ENCODE measurements at regions not wholly inside any gene's neighbourhood (a gene's known extent, or its start where the extent isn't known, plus 50 kb on each side); places are given as distances from the start of the nearest gene placed in this dataset.
"Not testable (repeated sequence)": the region's sequence is repeated elsewhere in the genome, so short reads cannot be mapped to it uniquely, and the experiment has no call there.

DNA sequence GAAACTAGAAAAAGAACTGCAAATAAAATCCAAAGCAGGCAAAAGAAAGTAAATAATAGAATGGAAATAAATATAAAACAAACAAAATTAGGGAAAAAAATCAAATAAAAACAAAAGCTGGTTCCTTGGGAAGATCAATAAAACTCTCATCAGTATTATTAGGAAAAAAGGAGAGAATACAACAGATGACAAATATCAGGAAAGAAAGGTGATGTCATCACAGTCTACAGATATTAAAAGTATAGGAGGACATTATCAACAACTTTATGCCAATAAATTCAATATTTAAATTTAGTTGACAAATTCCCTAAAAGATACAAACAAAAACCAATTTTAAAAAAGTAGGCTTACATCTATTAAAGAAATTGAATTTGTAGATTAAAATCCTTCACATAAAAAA, 107.4 kb upstream of the FOXN3 start:
- Histone ChIP-seq H2AFZ (ENCODE audit: low read length, unreplicated experiment) (no peak overlapping the region), H3K27me3 (ENCODE audit: insufficient read depth, low read length) (no peaks in the 10 kb centered on the region), H3K4me1 (ENCODE audit: control insufficient read depth, insufficient read depth, low read length, unreplicated experiment) (no peaks in the 10 kb centered on the region), H3K36me3 (ENCODE audit: insufficient read depth, low read length) (peaks cover 5% of the 10 kb centered on the region; the same call in 1 of the 2 replicates), H3K4me3 (ENCODE audit: low read depth, low read length) (no peak overlapping the region), H3K79me2 (ENCODE audit: control insufficient read depth, insufficient read depth, low read length, unreplicated experiment) (no peaks in the 10 kb centered on the region), H3K27ac (ENCODE audit: low read depth, low read length) (no peak overlapping the region)

DNA sequence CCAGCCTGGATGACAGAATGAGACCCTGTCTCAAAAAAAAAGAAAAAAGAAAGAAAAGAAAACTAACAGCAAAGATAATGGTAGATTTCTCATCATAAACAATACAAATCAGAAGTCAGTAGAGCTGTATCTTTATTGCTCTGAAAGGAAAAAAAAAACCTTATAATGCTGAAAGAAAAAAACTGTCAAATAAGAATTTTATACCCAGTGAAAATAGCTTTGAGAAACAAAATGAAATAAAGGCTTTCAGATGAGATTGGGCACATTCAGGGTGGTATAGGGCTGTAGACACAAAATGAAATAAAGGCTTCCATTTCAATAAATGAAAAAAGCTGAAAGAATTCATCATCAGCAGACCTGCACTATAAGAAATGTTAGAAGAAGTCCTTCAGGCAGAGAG, 105.0 kb upstream of the FOXN3 start:
- Histone ChIP-seq H3K36me3 (ENCODE audit: insufficient read depth, low read length) (peaks cover 5% of the 10 kb centered on the region; the same call in 1 of the 2 replicates), H3K27me3 (ENCODE audit: insufficient read depth, low read length) (no peaks in the 10 kb centered on the region), H3K4me1 (ENCODE audit: control insufficient read depth, insufficient read depth, low read length, unreplicated experiment) (no peaks in the 10 kb centered on the region), H3K27ac (ENCODE audit: low read depth, low read length) (no peak overlapping the region), H3K79me2 (ENCODE audit: control insufficient read depth, insufficient read depth, low read length, unreplicated experiment) (no peaks in the 10 kb centered on the region), H3K4me3 (ENCODE audit: low read depth, low read length) (no peak overlapping the region), H2AFZ (ENCODE audit: low read length, unreplicated experiment) (no peak overlapping the region)

DNA sequence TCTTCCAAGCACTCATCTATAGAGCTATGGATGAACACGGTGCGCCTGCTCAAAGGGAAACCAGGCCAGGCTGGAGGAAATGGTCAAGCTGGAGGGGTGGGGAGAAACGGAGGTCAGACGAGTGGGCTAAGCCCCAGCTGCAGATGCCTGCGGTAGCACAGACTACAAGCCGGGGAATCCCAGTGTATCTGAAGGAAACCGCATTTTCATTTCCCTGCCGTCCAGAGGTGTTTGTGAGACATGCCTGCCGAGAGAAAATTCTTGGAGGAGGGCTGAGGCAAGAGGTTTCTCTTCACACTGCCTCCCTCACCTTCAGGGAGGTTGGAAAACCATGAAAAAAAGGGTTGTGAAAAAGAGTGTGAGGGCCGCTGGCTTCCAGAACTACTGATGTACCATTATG, 102.0 kb upstream of the FOXN3 start:
- Histone ChIP-seq H3K4me1 (ENCODE audit: control insufficient read depth, insufficient read depth, low read length, unreplicated experiment) (no peaks in the 10 kb centered on the region), H3K27me3 (ENCODE audit: insufficient read depth, low read length) (no peaks in the 10 kb centered on the region), H2AFZ (ENCODE audit: low read length, unreplicated experiment) (no peak overlapping the region), H3K4me3 (ENCODE audit: low read depth, low read length) (no peak overlapping the region), H3K27ac (ENCODE audit: low read depth, low read length) (no peak overlapping the region), H3K36me3 (ENCODE audit: insufficient read depth, low read length) (peaks cover 5% of the 10 kb centered on the region; the same call in 1 of the 2 replicates), H3K79me2 (ENCODE audit: control insufficient read depth, insufficient read depth, low read length, unreplicated experiment) (no peaks in the 10 kb centered on the region)

DNA sequence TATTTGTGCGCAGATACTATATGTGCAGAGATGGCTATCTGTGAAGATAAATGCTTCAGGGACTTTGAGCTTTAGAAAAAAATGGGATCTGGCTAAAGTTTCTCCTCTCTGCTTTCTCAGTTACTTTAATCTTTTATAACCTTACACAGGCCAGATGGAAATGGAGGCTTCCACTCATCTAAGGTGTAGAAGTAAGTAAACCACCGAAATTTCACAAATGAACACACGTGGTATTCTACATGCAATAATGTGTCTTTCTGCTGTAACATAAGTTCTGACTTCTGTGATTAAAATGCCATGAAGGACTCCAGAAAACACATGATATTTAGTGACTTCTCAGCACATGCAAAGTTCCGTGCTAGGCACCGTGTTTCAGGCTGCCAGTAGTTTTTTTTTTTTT, 99.1 kb upstream of the FOXN3 start:
- H3K27ac ChIP-seq (ENCODE audit: low read depth, low read length): no peak overlapping the region
- H2AFZ ChIP-seq (ENCODE audit: low read length, unreplicated experiment): no peak overlapping the region
- no peaks in the 10 kb centered on the region for H3K27me3 ChIP-seq (ENCODE audit: insufficient read depth, low read length)
- no peaks in the 10 kb centered on the region for H3K4me1 ChIP-seq (ENCODE audit: control insufficient read depth, insufficient read depth, low read length, unreplicated experiment)
- no peaks in the 10 kb centered on the region; the same call in 1 of the 2 replicates for H3K36me3 ChIP-seq (ENCODE audit: insufficient read depth, low read length)
- no peaks in the 10 kb centered on the region for H3K79me2 ChIP-seq (ENCODE audit: control insufficient read depth, insufficient read depth, low read length, unreplicated experiment)
- H3K4me3 ChIP-seq (ENCODE audit: low read depth, low read length): no peak overlapping the region

DNA sequence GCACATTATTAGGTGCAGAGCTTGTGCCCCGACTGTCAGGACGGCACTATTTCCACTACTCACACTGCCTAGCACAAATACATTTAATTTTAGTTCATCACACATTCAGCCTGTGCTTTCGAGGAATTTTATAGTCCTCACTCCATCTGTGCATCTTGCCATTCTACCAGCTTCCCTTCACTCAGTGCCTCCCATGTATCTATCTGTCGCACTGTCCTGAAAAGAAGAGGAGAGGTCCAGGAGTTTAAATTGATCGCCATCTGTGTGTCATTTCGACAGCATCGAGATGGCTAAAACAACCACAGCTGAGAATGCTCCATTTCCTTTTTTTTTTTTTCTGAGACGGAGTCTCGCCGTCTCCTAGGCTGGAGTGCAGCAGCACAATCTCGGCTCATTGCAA, 97.6 kb upstream of the FOXN3 start:
- Histone ChIP-seq H2AFZ (ENCODE audit: low read length, unreplicated experiment) (no peak overlapping the region), H3K36me3 (ENCODE audit: insufficient read depth, low read length) (no peaks in the 10 kb centered on the region), H3K79me2 (ENCODE audit: control insufficient read depth, insufficient read depth, low read length, unreplicated experiment) (no peaks in the 10 kb centered on the region), H3K4me1 (ENCODE audit: control insufficient read depth, insufficient read depth, low read length, unreplicated experiment) (peaks cover 5% of the 10 kb centered on the region), H3K27ac (ENCODE audit: low read depth, low read length) (no peak overlapping the region), H3K27me3 (ENCODE audit: insufficient read depth, low read length) (no peaks in the 10 kb centered on the region), H3K4me3 (ENCODE audit: low read depth, low read length) (no peak overlapping the region)

DNA sequence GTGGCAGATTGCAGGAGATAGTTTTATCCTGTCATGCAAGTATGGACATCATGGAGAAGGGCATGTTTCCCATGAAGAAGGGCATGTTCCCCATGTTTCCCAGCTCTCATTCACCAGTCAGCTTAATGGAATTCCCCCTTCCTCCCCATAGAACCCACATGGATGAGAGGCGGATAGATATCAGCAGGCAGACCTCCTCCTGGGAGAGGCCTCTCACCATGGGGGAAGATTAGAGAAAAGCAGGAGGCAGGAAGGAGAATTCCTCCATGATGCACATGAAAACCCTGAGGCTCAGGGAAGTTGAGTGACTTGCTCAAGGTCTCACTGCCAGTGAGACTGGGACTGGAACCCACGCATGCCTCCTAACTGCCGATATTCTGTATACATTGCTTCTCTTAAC, 92.9 kb upstream of the FOXN3 start:
- Histone ChIP-seq H3K4me3 (ENCODE audit: low read depth, low read length) (no peak overlapping the region), H3K4me1 (ENCODE audit: control insufficient read depth, insufficient read depth, low read length, unreplicated experiment) (peaks cover 30% of the 10 kb centered on the region), H3K36me3 (ENCODE audit: insufficient read depth, low read length) (no peaks in the 10 kb centered on the region), H3K27me3 (ENCODE audit: insufficient read depth, low read length) (no peaks in the 10 kb centered on the region), H2AFZ (ENCODE audit: low read length, unreplicated experiment) (no peak overlapping the region), H3K27ac (ENCODE audit: low read depth, low read length) (no peak overlapping the region), H3K79me2 (ENCODE audit: control insufficient read depth, insufficient read depth, low read length, unreplicated experiment) (no peaks in the 10 kb centered on the region)

DNA sequence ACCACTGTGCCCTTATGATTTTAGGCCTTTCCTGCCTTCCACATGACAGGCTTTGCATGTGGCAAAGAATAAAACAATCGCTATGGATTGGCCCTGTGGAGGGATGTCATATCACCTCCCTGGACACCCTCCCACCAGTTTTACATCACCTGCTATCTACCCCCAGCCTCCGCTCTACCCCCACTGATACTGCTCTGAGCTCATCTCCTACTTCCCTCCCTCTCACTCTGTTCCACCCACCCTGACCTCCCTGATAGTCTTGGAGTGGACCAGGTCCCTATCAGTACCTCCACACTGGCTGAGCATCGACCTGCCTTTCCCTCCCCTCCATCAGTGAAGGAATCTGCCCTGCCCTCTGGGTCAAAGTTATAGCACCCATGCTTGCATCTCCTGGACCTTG, 91.8 kb upstream of the FOXN3 start:
- Histone ChIP-seq H3K79me2 (ENCODE audit: control insufficient read depth, insufficient read depth, low read length, unreplicated experiment) (no peaks in the 10 kb centered on the region), H3K4me1 (ENCODE audit: control insufficient read depth, insufficient read depth, low read length, unreplicated experiment) (peaks cover 40% of the 10 kb centered on the region), H3K4me3 (ENCODE audit: low read depth, low read length) (no peak overlapping the region), H3K27ac (ENCODE audit: low read depth, low read length) (0 out of 2 replicates have a peak overlapping the region, but pooled peaks have one; percentile 67), H3K27me3 (ENCODE audit: insufficient read depth, low read length) (no peaks in the 10 kb centered on the region), H3K36me3 (ENCODE audit: insufficient read depth, low read length) (no peaks in the 10 kb centered on the region), H2AFZ (ENCODE audit: low read length, unreplicated experiment) (no peak overlapping the region)

DNA sequence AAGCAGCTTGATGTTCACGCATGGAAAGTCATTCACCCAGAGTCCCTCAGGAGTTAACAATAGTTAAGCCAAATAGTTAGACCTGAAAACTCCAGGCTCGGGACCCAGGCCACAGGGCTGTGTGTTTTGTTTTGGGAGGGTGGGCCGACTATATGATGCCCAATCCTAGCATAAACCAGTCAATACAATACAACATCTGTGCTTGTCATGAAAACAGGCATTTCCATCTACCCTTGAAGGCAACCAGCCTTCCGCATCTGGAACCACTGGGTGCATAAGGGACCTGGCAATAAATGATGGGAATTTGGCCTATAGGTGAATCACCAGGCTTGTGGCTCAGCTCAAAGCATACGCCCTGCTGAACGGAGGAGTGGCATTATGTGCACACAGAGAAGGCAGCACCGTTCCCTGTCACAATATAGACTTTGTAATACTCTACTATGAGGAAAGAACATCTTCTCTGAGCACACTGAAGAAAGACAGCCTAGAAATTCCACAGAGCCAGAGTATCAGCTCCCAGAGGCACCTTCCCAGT, 91.0 kb upstream of the FOXN3 start:
- Histone ChIP-seq H2AFZ (ENCODE audit: low read length, unreplicated experiment) (no peak overlapping the region), H3K27me3 (ENCODE audit: insufficient read depth, low read length) (no peaks in the 10 kb centered on the region), H3K36me3 (ENCODE audit: insufficient read depth, low read length) (no peaks in the 10 kb centered on the region), H3K27ac (ENCODE audit: low read depth, low read length) (peak overlapping the region; percentile 67), H3K4me1 (ENCODE audit: control insufficient read depth, insufficient read depth, low read length, unreplicated experiment) (peaks cover 42% of the 10 kb centered on the region), H3K4me3 (ENCODE audit: low read depth, low read length) (peak overlapping the region; percentile 25; the same call in 1 of the 2 replicates), H3K79me2 (ENCODE audit: control insufficient read depth, insufficient read depth, low read length, unreplicated experiment) (no peaks in the 10 kb centered on the region)

DNA sequence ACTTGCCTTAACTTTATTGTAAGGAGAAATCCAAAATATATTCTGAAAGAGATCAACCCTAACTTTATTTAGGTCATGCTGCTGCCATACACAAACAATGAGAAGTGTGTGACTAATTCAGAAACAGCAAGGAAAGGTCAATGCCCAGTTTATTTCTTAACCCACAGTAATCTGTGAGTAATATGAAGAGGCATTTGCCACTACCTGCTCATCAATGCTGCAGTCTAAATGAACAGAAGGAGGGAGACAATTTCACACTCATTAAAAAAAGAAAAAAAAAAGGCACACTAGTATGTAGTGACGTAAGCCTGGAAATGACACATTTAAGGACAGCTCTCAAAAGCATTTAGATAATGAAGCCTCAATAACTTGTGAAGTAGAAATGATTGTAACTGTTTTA, 90.5 kb upstream of the FOXN3 start:
- no peaks in the 10 kb centered on the region for H3K36me3 ChIP-seq (ENCODE audit: insufficient read depth, low read length)
- peak overlapping the region; percentile 25; the same call in 1 of the 2 replicates for H3K4me3 ChIP-seq (ENCODE audit: low read depth, low read length)
- no peaks in the 10 kb centered on the region for H3K79me2 ChIP-seq (ENCODE audit: control insufficient read depth, insufficient read depth, low read length, unreplicated experiment)
- H3K4me1 ChIP-seq (ENCODE audit: control insufficient read depth, insufficient read depth, low read length, unreplicated experiment): peaks cover 42% of the 10 kb centered on the region
- H3K27ac ChIP-seq (ENCODE audit: low read depth, low read length): peak overlapping the region; percentile 67
- H3K27me3 ChIP-seq (ENCODE audit: insufficient read depth, low read length): no peaks in the 10 kb centered on the region
- no peak overlapping the region for H2AFZ ChIP-seq (ENCODE audit: low read length, unreplicated experiment)

DNA sequence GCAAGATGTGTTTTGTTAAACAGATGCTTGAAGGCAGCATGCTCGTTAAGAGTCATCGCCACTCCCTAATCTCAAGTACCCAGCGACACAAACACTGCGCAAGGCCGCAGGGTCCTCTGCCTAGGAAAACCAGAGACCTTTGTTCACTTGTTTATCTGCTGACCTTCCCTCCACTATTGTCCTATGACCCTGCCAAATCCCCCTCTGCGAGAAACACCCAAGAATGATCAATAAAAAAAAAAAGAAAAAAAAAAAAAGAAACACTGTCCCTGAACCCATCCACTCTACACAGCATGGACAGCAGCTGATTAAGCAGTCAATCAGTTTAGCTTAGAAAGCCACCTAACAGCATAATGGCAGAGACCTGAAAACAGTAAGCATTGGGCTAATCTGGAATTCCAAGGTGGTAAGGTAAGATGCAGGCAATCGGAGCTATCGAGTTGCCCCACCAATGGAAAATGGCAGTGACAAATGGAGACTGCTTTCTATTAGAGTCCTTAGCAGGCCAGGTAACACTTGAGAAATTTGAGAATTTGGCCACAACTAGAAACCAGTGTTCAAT, 89.9 kb upstream of the FOXN3 start:
- H3K36me3 ChIP-seq (ENCODE audit: insufficient read depth, low read length); H3K79me2 ChIP-seq (ENCODE audit: control insufficient read depth, insufficient read depth, low read length, unreplicated experiment); H2AFZ ChIP-seq (ENCODE audit: low read length, unreplicated experiment); H3K27me3 ChIP-seq (ENCODE audit: insufficient read depth, low read length): not testable (repeated sequence)
- peaks cover 42% of the 10 kb centered on the region for H3K4me1 ChIP-seq (ENCODE audit: control insufficient read depth, insufficient read depth, low read length, unreplicated experiment)
- peak overlapping the region; percentile 67 for H3K27ac ChIP-seq (ENCODE audit: low read depth, low read length)
- peak overlapping the region; percentile 5; the same call in 1 of the 2 replicates for H3K4me3 ChIP-seq (ENCODE audit: low read depth, low read length)

DNA sequence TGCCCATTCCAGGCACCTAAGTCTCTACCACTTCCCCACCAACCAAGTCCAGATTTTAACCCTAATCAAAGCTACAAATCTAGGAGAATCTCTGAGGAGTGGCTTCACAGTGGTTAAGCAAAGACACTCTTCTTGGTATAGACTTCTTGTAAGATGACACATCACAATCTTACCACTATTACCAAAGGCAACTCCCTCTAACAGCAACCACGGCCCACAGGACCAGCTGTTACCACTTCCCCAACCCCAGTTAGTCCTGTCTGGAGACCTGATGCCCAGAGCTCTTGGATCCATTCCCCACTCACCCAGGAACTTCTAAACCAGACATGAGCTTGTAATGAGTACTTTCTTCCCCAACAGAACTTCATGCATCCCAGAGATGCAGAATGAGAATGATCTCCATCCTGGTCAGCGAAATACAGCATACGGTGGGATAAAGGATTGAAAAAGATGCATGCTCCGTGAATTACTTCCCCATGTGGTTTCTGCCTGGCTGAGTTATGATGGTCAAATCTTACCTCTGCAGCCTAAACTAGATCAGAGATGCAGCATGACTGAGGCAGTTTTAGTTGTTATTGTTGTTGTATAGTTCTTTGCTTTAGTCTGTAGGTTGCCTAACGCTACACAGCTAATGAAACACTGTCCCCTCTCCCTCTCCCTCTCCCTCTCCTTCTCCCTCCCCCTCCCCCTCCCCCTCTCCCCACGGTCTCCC, 87.7 kb upstream of the FOXN3 start:
- Histone ChIP-seq H3K36me3 (ENCODE audit: insufficient read depth, low read length) (no peaks in the 10 kb centered on the region), H3K27ac (ENCODE audit: low read depth, low read length) (peak overlapping the region; percentile 44), H3K4me3 (ENCODE audit: low read depth, low read length) (no peak overlapping the region), H3K79me2 (ENCODE audit: control insufficient read depth, insufficient read depth, low read length, unreplicated experiment) (no peaks in the 10 kb centered on the region), H3K4me1 (ENCODE audit: control insufficient read depth, insufficient read depth, low read length, unreplicated experiment) (peaks cover 37% of the 10 kb centered on the region), H3K27me3 (ENCODE audit: insufficient read depth, low read length) (no peaks in the 10 kb centered on the region), H2AFZ (ENCODE audit: low read length, unreplicated experiment) (no peak overlapping the region)

All from ACC112 (cell line).